ENCODE measurements at regions not wholly inside any gene's neighbourhood (a gene's known extent, or its start where the extent isn't known, plus 50 kb on each side); places are given as distances from the start of the nearest gene placed in this dataset.

DNA sequence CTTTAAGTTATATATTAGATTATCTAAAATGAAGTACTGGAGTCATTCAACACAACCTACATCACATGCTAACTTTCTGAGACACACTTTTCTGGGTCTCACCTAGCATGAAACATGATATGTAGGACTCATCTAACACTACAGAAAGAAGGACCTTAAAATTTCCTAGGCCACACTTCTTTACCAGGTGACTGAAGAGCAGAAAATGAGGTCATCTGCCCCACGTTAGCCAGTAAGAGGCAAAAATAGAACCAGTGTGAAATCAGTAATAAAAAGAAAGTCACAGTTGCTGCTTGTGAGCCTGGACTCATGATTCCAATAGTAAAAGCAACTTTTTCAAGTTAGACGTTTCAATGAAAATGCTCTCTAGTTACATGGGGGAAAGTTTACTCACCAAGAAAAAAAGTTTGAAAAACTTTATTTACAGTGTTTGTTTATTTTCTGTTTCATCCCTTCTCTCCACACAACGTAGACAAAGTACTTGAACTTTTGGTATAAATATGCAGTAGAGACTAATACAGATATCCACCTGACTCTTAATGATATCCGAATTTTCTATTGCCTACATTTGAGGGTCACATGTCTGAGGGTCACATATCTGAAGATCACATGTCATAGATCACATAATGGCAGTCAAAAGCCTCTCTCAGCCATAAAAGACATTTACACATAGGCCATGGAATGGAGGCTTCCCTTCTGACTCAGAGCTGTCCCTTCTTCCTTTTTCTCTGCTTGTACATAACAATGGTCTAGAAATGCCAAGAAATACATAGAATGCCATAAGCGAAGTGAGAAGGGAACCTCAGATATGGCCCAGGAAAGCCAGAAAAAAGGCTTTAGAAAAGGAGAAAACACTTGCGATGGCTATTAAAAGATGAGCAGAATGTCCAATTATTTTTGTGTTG lies 362.9 kb downstream of the ZEB2 start:
- no peak overlapping the region for H3K27ac Mint-ChIP-seq

DNA sequence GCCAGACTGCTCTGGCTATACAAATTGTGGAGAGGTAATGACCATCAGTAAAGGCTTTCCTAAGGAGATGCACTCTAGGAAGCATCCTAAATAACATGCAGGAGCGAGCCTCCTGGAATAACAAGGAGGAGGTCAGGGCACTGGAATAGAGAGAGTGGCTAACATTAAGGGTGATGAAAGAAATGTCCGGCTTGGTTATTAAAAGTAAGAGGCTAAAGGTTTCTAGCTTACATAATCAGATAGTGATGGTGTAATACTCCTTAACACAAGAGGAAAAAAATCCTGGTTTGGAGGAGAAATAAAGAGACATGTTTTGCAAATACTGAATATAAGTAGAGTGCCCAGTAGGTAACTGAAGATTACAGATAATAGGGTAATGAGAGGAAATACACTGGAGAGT lies 365.7 kb downstream of the ZEB2 start:
- no peak for DNase-seq (ENCODE audit: low spot score)
- H3K27ac Mint-ChIP-seq: no peak overlapping the region
- H3K9me3 Mint-ChIP-seq: no peaks in the 10 kb centered on the region
- intact Hi-C loops (cut with micrococcal nuclease): no loop called here
- no peaks in the 10 kb centered on the region for H3K27me3 Mint-ChIP-seq (ENCODE audit: low read depth)
- peaks cover 11% of the 10 kb centered on the region for H3K36me3 Mint-ChIP-seq (ENCODE audit: low read depth)
- H3K4me1 Mint-ChIP-seq (ENCODE audit: low read depth): peaks cover 6% of the 10 kb centered on the region
- H3K4me3 Mint-ChIP-seq (ENCODE audit: low read depth): no peak overlapping the region

More for the DNA sequence above, 362.9 kb downstream of the ZEB2 start:
- Mint-ChIP-seq H3K27me3 (ENCODE audit: low read depth) (no peaks in the 10 kb centered on the region), H3K4me3 (ENCODE audit: low read depth) (no peak overlapping the region), H3K9me3 (no peaks in the 10 kb centered on the region), H3K4me1 (ENCODE audit: low read depth) (peaks cover 9% of the 10 kb centered on the region), H3K36me3 (ENCODE audit: low read depth) (peaks cover 3% of the 10 kb centered on the region)
- intact Hi-C loops (cut with micrococcal nuclease): no loop called here
- DNase-seq (ENCODE audit: low spot score): no peak

GRCh38 chr2:144152817-144153271 lies 367.1 kb downstream of the ZEB2 start:
- Mint-ChIP-seq H3K9me3 (no peaks in the 10 kb centered on the region), H3K4me3 (ENCODE audit: low read depth) (no peak overlapping the region), H3K4me1 (ENCODE audit: low read depth) (peaks cover 6% of the 10 kb centered on the region), H3K27ac (no peak overlapping the region), H3K27me3 (ENCODE audit: low read depth) (no peaks in the 10 kb centered on the region), H3K36me3 (ENCODE audit: low read depth) (peaks cover 11% of the 10 kb centered on the region)
- no peak for DNase-seq (ENCODE audit: low spot score)
- intact Hi-C loops (cut with micrococcal nuclease): no loop called here

- no peak for DNase-seq (ENCODE audit: low spot score)
- Mint-ChIP-seq H3K36me3 (ENCODE audit: low read depth) (peaks cover 11% of the 10 kb centered on the region), H3K9me3 (no peaks in the 10 kb centered on the region), H3K27ac (no peak overlapping the region), H3K4me3 (ENCODE audit: low read depth) (no peak overlapping the region), H3K4me1 (ENCODE audit: low read depth) (peaks cover 6% of the 10 kb centered on the region), H3K27me3 (ENCODE audit: low read depth) (no peaks in the 10 kb centered on the region)
- intact Hi-C loops (cut with micrococcal nuclease): no loop called here
Measured at GRCh38 chr2:144151851-144152250, 368.1 kb downstream of the ZEB2 start.

GRCh38 chr2:144151405-144151804 lies 368.5 kb downstream of the ZEB2 start:
- peaks cover 6% of the 10 kb centered on the region for H3K4me1 Mint-ChIP-seq (ENCODE audit: low read depth)
- no peaks in the 10 kb centered on the region for H3K9me3 Mint-ChIP-seq
- no peaks in the 10 kb centered on the region for H3K27me3 Mint-ChIP-seq (ENCODE audit: low read depth)
- H3K27ac Mint-ChIP-seq: no peak overlapping the region
- intact Hi-C loops (cut with micrococcal nuclease): no loop called here
- H3K4me3 Mint-ChIP-seq (ENCODE audit: low read depth): no peak overlapping the region
- H3K36me3 Mint-ChIP-seq (ENCODE audit: low read depth): peaks cover 11% of the 10 kb centered on the region
- DNase-seq (ENCODE audit: low spot score): no peak

- no peak for DNase-seq (ENCODE audit: low spot score)
- Mint-ChIP-seq H3K27me3 (ENCODE audit: low read depth) (no peaks in the 10 kb centered on the region), H3K27ac (no peak overlapping the region), H3K4me1 (ENCODE audit: low read depth) (peaks cover 3% of the 10 kb centered on the region), H3K36me3 (ENCODE audit: low read depth) (peaks cover 21% of the 10 kb centered on the region), H3K9me3 (no peaks in the 10 kb centered on the region), H3K4me3 (ENCODE audit: low read depth) (no peak overlapping the region)
- intact Hi-C loops (cut with micrococcal nuclease): no loop called here
Measured at GRCh38 chr2:144147356-144147755, 372.6 kb downstream of the ZEB2 start.

GRCh38 chr2:144146876-144147275 lies 373.0 kb downstream of the ZEB2 start:
- Mint-ChIP-seq H3K36me3 (ENCODE audit: low read depth) (peaks cover 16% of the 10 kb centered on the region), H3K4me3 (ENCODE audit: low read depth) (no peak overlapping the region), H3K4me1 (ENCODE audit: low read depth) (no peaks in the 10 kb centered on the region), H3K27ac (no peak overlapping the region), H3K9me3 (no peaks in the 10 kb centered on the region), H3K27me3 (ENCODE audit: low read depth) (no peaks in the 10 kb centered on the region)
- DNase-seq (ENCODE audit: low spot score): no peak
- intact Hi-C loops (cut with micrococcal nuclease): no loop called here

DNA sequence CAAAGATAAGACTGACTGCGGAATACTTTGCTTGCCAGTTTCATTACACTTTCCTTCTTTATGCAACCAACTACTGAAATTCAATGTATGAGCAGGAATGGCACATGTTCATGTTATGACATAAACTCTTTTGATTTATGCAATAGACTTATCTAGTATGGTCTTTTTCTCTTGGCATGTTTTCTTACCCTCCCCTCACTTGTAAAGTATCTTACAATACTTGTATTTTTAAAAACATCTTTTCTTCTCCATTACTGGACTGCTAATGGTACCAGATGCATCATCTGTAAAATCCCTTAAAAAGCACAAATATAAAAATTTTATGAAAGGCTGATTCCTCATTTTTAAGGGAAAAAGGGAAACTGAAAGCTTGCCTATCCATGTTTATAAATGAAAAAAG lies 373.8 kb downstream of the ZEB2 start:
- Mint-ChIP-seq H3K36me3 (ENCODE audit: low read depth) (peaks cover 18% of the 10 kb centered on the region), H3K4me1 (ENCODE audit: low read depth) (no peaks in the 10 kb centered on the region), H3K27me3 (ENCODE audit: low read depth) (no peaks in the 10 kb centered on the region), H3K4me3 (ENCODE audit: low read depth) (no peak overlapping the region), H3K9me3 (no peaks in the 10 kb centered on the region), H3K27ac (no peak overlapping the region)
- DNase-seq (ENCODE audit: low spot score): no peak
- intact Hi-C loops (cut with micrococcal nuclease): no loop called here

DNA sequence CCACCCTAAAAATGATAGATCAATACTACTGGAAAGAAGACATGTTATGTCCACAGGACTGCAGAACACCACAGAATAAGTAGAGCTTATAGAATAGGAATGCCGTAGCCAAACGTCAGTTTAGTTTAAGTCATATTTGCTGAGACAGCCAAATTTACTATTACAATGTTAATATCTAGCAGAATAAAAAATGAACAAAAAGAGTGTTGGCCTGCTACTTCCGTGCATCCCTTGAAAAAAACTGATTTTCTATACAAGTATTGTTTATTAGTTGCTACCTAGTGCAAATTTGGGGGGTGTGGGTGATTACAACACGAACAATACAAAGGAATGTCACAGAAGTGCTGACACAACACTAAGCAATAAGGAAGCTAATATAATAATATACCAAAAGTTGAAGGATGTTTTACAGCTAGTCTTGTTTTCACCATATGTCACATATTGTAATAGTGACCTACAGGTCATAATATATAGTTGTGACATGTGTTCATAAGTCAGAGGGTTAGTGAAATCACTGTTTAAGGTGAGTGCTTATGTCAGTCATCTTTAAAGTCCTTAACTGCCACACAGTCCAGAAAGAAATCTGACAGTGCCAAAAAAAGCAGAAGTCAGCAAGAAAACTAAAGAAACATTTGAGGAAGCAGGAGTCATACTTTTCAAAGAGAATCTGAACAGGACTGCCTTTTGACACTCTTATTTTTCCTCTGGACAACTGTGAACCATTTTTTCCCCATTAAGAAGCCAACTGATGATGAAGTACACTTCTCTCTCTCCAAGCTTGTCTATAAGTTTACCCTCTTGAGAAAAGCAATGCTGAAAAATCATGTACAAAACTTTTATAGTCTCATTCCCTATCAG lies 376.4 kb downstream of the ZEB2 start:
- H3K27me3 Mint-ChIP-seq (ENCODE audit: low read depth): no peaks in the 10 kb centered on the region
- peaks cover 2% of the 10 kb centered on the region for H3K4me1 Mint-ChIP-seq (ENCODE audit: low read depth)
- intact Hi-C loops (cut with micrococcal nuclease): no loop called here
- no peak for DNase-seq (ENCODE audit: low spot score)
- H3K4me3 Mint-ChIP-seq (ENCODE audit: low read depth): no peak overlapping the region
- no peaks in the 10 kb centered on the region for H3K9me3 Mint-ChIP-seq
- peaks cover 22% of the 10 kb centered on the region for H3K36me3 Mint-ChIP-seq (ENCODE audit: low read depth)
- H3K27ac Mint-ChIP-seq: no peak overlapping the region

- Mint-ChIP-seq H3K36me3 (ENCODE audit: low read depth) (peaks cover 32% of the 10 kb centered on the region), H3K9me3 (no peaks in the 10 kb centered on the region), H3K4me1 (ENCODE audit: low read depth) (peaks cover 7% of the 10 kb centered on the region), H3K27ac (no peak overlapping the region), H3K4me3 (ENCODE audit: low read depth) (no peak overlapping the region), H3K27me3 (ENCODE audit: low read depth) (no peaks in the 10 kb centered on the region)
- DNase-seq (ENCODE audit: low spot score): no peak
- intact Hi-C loops (cut with micrococcal nuclease): no loop called here
Measured at GRCh38 chr2:144140891-144141290, 379.0 kb downstream of the ZEB2 start.

GRCh38 chr2:144137705-144138428 lies 382.1 kb downstream of the ZEB2 start:
- H3K9me3 Mint-ChIP-seq: no peaks in the 10 kb centered on the region
- no peak overlapping the region for H3K4me3 Mint-ChIP-seq (ENCODE audit: low read depth)
- intact Hi-C loops (cut with micrococcal nuclease): no loop called here
- DNase-seq (ENCODE audit: low spot score): no peak
- H3K4me1 Mint-ChIP-seq (ENCODE audit: low read depth): peaks cover 9% of the 10 kb centered on the region
- peaks cover 26% of the 10 kb centered on the region for H3K36me3 Mint-ChIP-seq (ENCODE audit: low read depth)
- no peak overlapping the region for H3K27ac Mint-ChIP-seq
- no peaks in the 10 kb centered on the region for H3K27me3 Mint-ChIP-seq (ENCODE audit: low read depth)

DNA sequence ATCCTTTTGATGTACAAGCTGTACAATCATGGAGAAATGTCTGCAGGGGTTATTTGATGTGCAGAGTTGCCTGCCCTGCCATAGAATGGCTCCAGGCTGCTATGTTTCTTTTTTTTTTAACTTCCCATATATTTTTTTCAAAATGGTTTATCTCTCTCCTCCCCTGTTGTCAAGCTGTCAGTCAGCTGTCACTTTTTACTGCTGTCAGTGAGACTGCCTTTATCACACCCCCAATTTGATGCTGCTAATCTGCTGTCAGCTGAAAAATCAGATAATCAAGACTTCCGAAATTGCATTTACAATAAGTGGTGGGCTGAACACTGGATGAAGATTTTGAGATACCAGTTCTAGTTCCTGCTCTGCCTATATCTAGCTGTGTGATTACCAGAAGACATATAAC lies 382.6 kb downstream of the ZEB2 start:
- Mint-ChIP-seq H3K27me3 (ENCODE audit: low read depth) (no peaks in the 10 kb centered on the region), H3K36me3 (ENCODE audit: low read depth) (peaks cover 24% of the 10 kb centered on the region), H3K4me3 (ENCODE audit: low read depth) (no peak overlapping the region), H3K4me1 (ENCODE audit: low read depth) (peaks cover 9% of the 10 kb centered on the region), H3K27ac (no peak overlapping the region), H3K9me3 (no peaks in the 10 kb centered on the region)
- no peak for DNase-seq (ENCODE audit: low spot score)
- intact Hi-C loops (cut with micrococcal nuclease): no loop called here
